Caco-2 (cell line): ENCODE measurements at regions not wholly inside any gene's neighbourhood (a gene's known extent, or its start where the extent isn't known, plus 50 kb on each side); places are given as distances from the start of the nearest gene placed in this dataset.

Experiments
- BruUV-seq: library from RNA; stranded (reverse); fragments of 400-500 nt; replicated peaks from 2 replicates; lab custom pipeline; 2021; lab: Mats Ljungman, UMichigan
- CTCF ChIA-PET: fragments of 300-600 bp; sonication (Branson Sonifier 250); formaldehyde crosslinking; loops from one replicate; lab custom pipeline; 2022; ENCODE audit warnings: antibody characterized with exemption; lab: Charles Lee
- POLR2A ChIA-PET: fragments of 300-600 bp; sonication (Branson Sonifier 250); formaldehyde crosslinking; loops from one replicate; lab custom pipeline; 2022; ENCODE audit warnings: antibody characterized with exemption; lab: Charles Lee
- DNase-seq, 2 experiments: peaks; one replicate each; pipeline versions ENCODE4 v3.0.0 to v3.0.0-alpha.2; 2020 to 2022
- H3K27me3 ChIP-seq: replicated peaks from 2 replicates; pipeline ENCODE4 v1.6.0; 2011; ENCODE audit warnings: low read length; ENCODE audit not compliant: control insufficient read depth, insufficient read depth
- H3K36me3 ChIP-seq: 2 replicates; pipeline ENCODE4 v1.5.1; 2011; ENCODE audit warnings: low read length; ENCODE audit not compliant: control insufficient read depth, insufficient read depth
- H3K4me1 ChIP-seq: fragments of 250-450 bp; sonication (Bioruptor Pico); 2 replicates; pipeline ENCODE4 v1.5.1; 2020; ENCODE audit warnings: mild to moderate bottlenecking
- H3K4me3 ChIP-seq: 2 replicates; pipeline ENCODE4 v1.5.1; 2011; ENCODE audit warnings: low read depth, mild to moderate bottlenecking, control low read depth, low read length
- H3K9me3 ChIP-seq: fragments of 250-450 bp; sonication (Bioruptor Pico); 2 replicates; pipeline ENCODE4 v1.5.1; 2020; ENCODE audit warnings: mild to moderate bottlenecking, moderate library complexity
- H3K27ac Mint-ChIP-seq: one replicate; pipeline ENCODE4 v1.8.0; 2022; ENCODE audit warnings: mixed read lengths; ENCODE audit not compliant: unreplicated experiment
- H3K27me3 Mint-ChIP-seq: one replicate; pipeline ENCODE4 v1.8.0; 2022; ENCODE audit warnings: mixed read lengths; ENCODE audit not compliant: insufficient read depth, unreplicated experiment
- H3K36me3 Mint-ChIP-seq: one replicate; pipeline ENCODE4 v1.8.0; 2022; ENCODE audit warnings: mild to moderate bottlenecking, mixed read lengths; ENCODE audit not compliant: insufficient read depth, unreplicated experiment
- H3K4me1 Mint-ChIP-seq: one replicate; pipeline ENCODE4 v1.8.0; 2022; ENCODE audit warnings: low read depth, mixed read lengths; ENCODE audit not compliant: unreplicated experiment
- H3K4me3 Mint-ChIP-seq: one replicate; pipeline ENCODE4 v1.8.0; 2022; ENCODE audit warnings: mild to moderate bottlenecking, moderate library complexity, mixed read lengths; ENCODE audit not compliant: unreplicated experiment
- H3K9me3 Mint-ChIP-seq: one replicate; pipeline ENCODE4 v1.8.0; 2022; ENCODE audit warnings: mixed read lengths; ENCODE audit not compliant: unreplicated experiment
- intact Hi-C: fragments of 100-400 bp; cut with micrococcal nuclease; formaldehyde crosslinking; loops from one replicate; pipeline ENCODE4 v1.10.0; 2022; ENCODE audit not compliant: unreplicated experiment
- TF ChIP-seq, protein P1 (sequence below), 2 experiments: fragments of 200-600 bp in 1 of 2; IDR thresholded peaks; 1 replicate in 1 of 2; 2 replicates in 1 of 2; pipeline versions ENCODE4 v1.5.1 to v1.8.0; 2011 to 2022; ENCODE audit warnings: antibody characterized with exemption in 1 of 2, control low read depth in 1 of 2, inconsistent platforms in 1 of 2, low read depth in 1 of 2, low read length in 1 of 2, mild to moderate bottlenecking in 1 of 2, moderate library complexity in 1 of 2; ENCODE audit not compliant: insufficient read depth in 1 of 2, severe bottlenecking in 1 of 2, unreplicated experiment in 1 of 2

GRCh38 chr14:86296173-86296572 lies 766.2 kb downstream of the FLRT2 start:
- BruUV-seq, result no TSS peak
- POLR2A ChIA-PET, result no interaction called here
- no peaks in the 10 kb centered on the region for H3K9me3 ChIP-seq
- no peak overlapping the region for H3K4me3 Mint-ChIP-seq
- H3K4me1 Mint-ChIP-seq, result no peaks in the 10 kb centered on the region
- H3K9me3 Mint-ChIP-seq, result no peaks in the 10 kb centered on the region
- intact Hi-C loops, result no loop called here
- CTCF ChIA-PET, result no interaction called here
- no peak overlapping the region for H3K27ac Mint-ChIP-seq
- H3K4me3 ChIP-seq, result no peak overlapping the region
- peaks cover 2% of the 10 kb centered on the region for H3K27me3 Mint-ChIP-seq
- H3K27me3 ChIP-seq, result no peaks in the 10 kb centered on the region
- DNase-seq, result no peak
- no peaks in the 10 kb centered on the region for H3K4me1 ChIP-seq
- H3K36me3 Mint-ChIP-seq, result no peaks in the 10 kb centered on the region
- TF ChIP-seq, protein P1, sequence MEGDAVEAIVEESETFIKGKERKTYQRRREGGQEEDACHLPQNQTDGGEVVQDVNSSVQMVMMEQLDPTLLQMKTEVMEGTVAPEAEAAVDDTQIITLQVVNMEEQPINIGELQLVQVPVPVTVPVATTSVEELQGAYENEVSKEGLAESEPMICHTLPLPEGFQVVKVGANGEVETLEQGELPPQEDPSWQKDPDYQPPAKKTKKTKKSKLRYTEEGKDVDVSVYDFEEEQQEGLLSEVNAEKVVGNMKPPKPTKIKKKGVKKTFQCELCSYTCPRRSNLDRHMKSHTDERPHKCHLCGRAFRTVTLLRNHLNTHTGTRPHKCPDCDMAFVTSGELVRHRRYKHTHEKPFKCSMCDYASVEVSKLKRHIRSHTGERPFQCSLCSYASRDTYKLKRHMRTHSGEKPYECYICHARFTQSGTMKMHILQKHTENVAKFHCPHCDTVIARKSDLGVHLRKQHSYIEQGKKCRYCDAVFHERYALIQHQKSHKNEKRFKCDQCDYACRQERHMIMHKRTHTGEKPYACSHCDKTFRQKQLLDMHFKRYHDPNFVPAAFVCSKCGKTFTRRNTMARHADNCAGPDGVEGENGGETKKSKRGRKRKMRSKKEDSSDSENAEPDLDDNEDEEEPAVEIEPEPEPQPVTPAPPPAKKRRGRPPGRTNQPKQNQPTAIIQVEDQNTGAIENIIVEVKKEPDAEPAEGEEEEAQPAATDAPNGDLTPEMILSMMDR (IDR thresholded peaks at IDR 0.05; ENCODE audit: insufficient read depth in 1 of 2, low read depth in 1 of 2, low read length in 1 of 2, severe bottlenecking in 1 of 2, unreplicated experiment in 1 of 2), result no peak
- H3K36me3 ChIP-seq, result no peaks in the 10 kb centered on the region

- Mint-ChIP-seq H3K9me3 (no peaks in the 10 kb centered on the region), H3K36me3 (no peaks in the 10 kb centered on the region), H3K27me3 (peaks cover 4% of the 10 kb centered on the region), H3K27ac (no peak overlapping the region), H3K4me3 (no peak overlapping the region), H3K4me1 (no peaks in the 10 kb centered on the region)
- Histone ChIP-seq H3K9me3 (no peaks in the 10 kb centered on the region), H3K4me3 (no peak overlapping the region), H3K36me3 (no peaks in the 10 kb centered on the region), H3K27me3 (no peaks in the 10 kb centered on the region), H3K4me1 (no peaks in the 10 kb centered on the region)
- intact Hi-C loops, result no loop called here
- POLR2A ChIA-PET, result no interaction called here
- no TSS peak for BruUV-seq
- CTCF ChIA-PET, result no interaction called here
- DNase-seq, result no peak
- TF ChIP-seq, protein P1 (IDR thresholded peaks at IDR 0.05; ENCODE audit: insufficient read depth in 1 of 2, low read depth in 1 of 2, low read length in 1 of 2, severe bottlenecking in 1 of 2, unreplicated experiment in 1 of 2), result no peak
Observed at GRCh38 chr14:86288336-86288735, 758.4 kb downstream of the FLRT2 start.

- H3K4me1 ChIP-seq, result no peaks in the 10 kb centered on the region
- H3K4me1 Mint-ChIP-seq, result no peaks in the 10 kb centered on the region
- H3K36me3 Mint-ChIP-seq, result no peaks in the 10 kb centered on the region
- DNase-seq, result no peak
- BruUV-seq, result no TSS peak
- no peaks in the 10 kb centered on the region for H3K27me3 Mint-ChIP-seq
- intact Hi-C loops, result no loop called here
- TF ChIP-seq, protein P1 (IDR thresholded peaks at IDR 0.05; ENCODE audit: insufficient read depth in 1 of 2, low read depth in 1 of 2, low read length in 1 of 2, severe bottlenecking in 1 of 2, unreplicated experiment in 1 of 2), result no peak
- no peak overlapping the region for H3K4me3 ChIP-seq
- no peaks in the 10 kb centered on the region for H3K27me3 ChIP-seq
- H3K4me3 Mint-ChIP-seq, result no peak overlapping the region
- no peak overlapping the region for H3K27ac Mint-ChIP-seq
- no peaks in the 10 kb centered on the region for H3K9me3 ChIP-seq
- ChIA-PET POLR2A (no interaction called here), CTCF (no interaction called here)
- no peaks in the 10 kb centered on the region for H3K9me3 Mint-ChIP-seq
- H3K36me3 ChIP-seq, result no peaks in the 10 kb centered on the region
Observed at GRCh38 chr14:86279405-86279804, 749.5 kb downstream of the FLRT2 start.
